H7 (cell line): ENCODE measurements at regions not wholly inside any gene's neighbourhood (a gene's known extent, or its start where the extent isn't known, plus 50 kb on each side); places are given as distances from the start of the nearest gene placed in this dataset.
"Not testable (repeated sequence)": the region's sequence is repeated elsewhere in the genome, so short reads cannot be mapped to it uniquely, and the experiment has no call there.

ENCODE experiments used
- DNase-seq: peaks from one replicate; pipeline ENCODE4 v3.0.0; 2012
- H3K27me3 ChIP-seq: 2 replicates; pipeline ENCODE4 v1.6.0; 2011; ENCODE audit warnings: mild to moderate bottlenecking, low read length; ENCODE audit not compliant: control insufficient read depth, insufficient read depth
- H3K36me3 ChIP-seq: replicated peaks from 2 replicates; pipeline ENCODE4 v1.5.1; 2011; ENCODE audit warnings: low read length; ENCODE audit not compliant: control insufficient read depth, insufficient read depth
- H3K4me3 ChIP-seq: 2 replicates; pipeline ENCODE4 v1.5.1; 2011; ENCODE audit warnings: low read depth, mild to moderate bottlenecking, control low read depth, low read length, moderate library complexity; ENCODE audit not compliant: insufficient read depth

DNA sequence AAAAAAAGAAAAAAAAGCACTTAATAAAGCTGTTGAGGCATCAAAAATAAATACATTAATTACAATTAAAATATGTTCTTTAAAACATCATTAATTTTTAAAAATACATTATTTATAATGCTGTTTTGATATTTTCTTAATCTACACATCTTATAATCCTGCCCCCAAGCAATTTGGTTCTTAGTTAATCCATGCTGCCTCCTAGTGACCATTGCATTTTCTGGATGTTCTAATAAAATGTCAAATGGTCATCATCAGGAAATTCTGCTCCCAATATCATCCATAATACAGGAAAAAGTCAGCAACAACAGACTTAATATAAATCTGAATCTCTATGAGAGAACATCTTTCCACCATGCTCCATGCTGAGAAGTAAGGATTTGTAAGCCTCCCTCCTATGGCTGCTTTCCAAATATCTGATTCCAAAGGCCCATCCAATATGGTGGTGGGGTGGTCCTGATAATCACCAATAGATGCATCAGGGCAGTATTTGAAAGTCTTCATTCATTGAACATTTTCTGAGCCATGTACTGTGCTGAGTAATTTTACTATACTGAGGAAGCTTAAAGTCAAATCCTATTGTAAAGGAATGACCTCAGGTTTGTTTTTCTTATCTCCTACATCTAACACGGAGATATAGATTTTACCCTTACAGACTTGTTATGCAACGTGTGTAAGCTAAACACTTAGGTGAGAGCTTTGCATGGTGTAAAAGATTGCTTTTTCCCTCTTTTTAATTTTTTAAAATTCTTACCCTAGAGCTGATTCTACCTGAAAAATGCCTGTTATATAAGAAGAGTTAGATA, 124.7 kb upstream of the BMAL1 start:
- no peaks in the 10 kb centered on the region for H3K27me3 ChIP-seq
- DNase-seq, result no peak
- no peaks in the 10 kb centered on the region for H3K36me3 ChIP-seq
- no peak overlapping the region for H3K4me3 ChIP-seq

DNA sequence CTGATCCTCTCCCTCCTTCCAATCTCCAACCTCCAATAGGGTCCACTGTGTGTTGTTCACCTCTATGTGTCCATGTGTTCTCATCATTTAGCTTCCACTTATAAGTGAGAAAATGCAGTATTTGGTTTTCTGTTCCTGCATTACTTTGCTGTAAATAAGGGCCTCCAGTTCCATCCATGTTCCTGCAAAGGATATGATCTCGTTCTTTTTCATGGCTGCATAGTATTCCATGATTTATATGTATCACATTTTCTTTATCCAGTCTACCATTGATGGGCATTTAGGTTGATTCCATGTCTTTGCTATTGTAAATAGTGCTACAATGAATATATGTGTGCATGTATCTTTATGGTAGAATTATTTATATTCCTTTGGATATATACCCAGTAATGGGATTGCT, 123.2 kb upstream of the BMAL1 start:
- not testable (repeated sequence) for H3K27me3 ChIP-seq, H3K36me3 ChIP-seq, DNase-seq, H3K4me3 ChIP-seq

- H3K36me3 ChIP-seq, result no peaks in the 10 kb centered on the region
- H3K27me3 ChIP-seq, result no peaks in the 10 kb centered on the region
- DNase-seq, result no peak
- no peak overlapping the region for H3K4me3 ChIP-seq
These were observed 117.2 kb upstream of the BMAL1 start for GRCh38 chr11:13160346-13160745.

DNA sequence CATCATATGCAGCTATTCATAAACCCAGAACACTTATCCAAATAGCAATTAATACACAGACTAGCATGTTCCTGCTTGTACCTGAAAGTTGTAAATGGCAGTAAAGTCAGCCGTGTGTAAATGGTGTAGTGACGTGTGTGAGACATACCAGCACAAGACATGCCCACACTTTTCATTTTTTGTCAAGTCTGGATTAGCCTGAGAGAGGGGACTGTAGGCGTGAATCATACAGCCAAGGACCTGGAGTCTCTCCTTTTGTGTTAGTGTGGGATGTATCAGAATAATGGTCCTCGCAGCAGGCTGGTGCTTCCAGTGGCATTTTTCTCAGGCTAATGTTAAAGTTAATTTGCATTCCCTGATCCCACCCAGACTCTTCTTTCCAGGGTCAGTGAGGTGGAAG, 116.8 kb upstream of the BMAL1 start:
- H3K36me3 ChIP-seq, result no peaks in the 10 kb centered on the region
- no peaks in the 10 kb centered on the region for H3K27me3 ChIP-seq
- DNase-seq, result no peak
- H3K4me3 ChIP-seq, result no peak overlapping the region

DNA sequence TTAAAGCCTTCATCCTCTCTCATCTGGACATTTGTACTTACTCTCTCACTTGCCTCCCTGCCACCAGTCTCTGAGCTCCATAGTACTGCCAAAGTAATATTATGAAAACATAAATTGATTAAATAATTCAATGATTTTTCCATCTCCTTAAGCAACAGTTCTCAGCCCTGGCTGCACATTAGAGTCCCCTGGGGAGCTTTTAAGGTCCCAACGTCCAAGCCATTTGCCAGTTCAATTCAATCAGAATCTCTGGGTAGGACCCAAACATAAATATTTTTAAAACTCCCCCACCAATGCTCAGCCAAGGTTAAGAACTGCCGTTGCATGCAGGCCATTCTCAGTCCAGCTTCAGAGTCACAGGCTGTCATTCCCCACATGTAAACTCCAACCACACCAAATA, 114.4 kb upstream of the BMAL1 start:
- no peaks in the 10 kb centered on the region for H3K36me3 ChIP-seq
- H3K27me3 ChIP-seq, result no peaks in the 10 kb centered on the region
- no peak overlapping the region for H3K4me3 ChIP-seq
- DNase-seq, result no peak

DNA sequence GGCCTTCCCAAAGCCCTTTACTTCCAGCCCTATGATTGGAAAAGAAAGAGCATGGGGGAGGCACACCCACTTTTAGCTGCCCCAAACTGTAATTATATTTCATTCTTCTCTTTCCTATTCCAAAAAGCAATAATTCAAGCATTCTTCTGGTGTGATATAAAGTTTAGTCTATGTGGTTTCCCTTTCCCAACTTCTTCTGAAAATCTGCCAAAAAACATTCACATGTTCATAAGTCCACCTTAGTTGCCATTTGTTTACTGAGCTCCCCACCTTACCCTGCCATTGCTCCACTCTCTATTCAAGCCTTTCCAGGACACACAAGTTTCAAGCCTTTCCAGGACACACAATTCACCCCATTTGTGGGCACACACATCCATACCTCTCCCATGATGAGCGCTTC, 111.6 kb upstream of the BMAL1 start:
- Histone ChIP-seq H3K36me3 (no peaks in the 10 kb centered on the region), H3K4me3 (no peak overlapping the region), H3K27me3 (no peaks in the 10 kb centered on the region)
- DNase-seq, result no peak

GRCh38 chr11:13168271-13168670, 109.3 kb upstream of the BMAL1 start:
- no peaks in the 10 kb centered on the region for H3K27me3 ChIP-seq
- no peaks in the 10 kb centered on the region for H3K36me3 ChIP-seq
- H3K4me3 ChIP-seq, result no peak overlapping the region
- DNase-seq, result no peak

GRCh38 chr11:13169709-13170108, 107.9 kb upstream of the BMAL1 start:
- no peak overlapping the region for H3K4me3 ChIP-seq
- H3K27me3 ChIP-seq, result no peaks in the 10 kb centered on the region
- no peaks in the 10 kb centered on the region for H3K36me3 ChIP-seq
- DNase-seq, result no peak

DNA sequence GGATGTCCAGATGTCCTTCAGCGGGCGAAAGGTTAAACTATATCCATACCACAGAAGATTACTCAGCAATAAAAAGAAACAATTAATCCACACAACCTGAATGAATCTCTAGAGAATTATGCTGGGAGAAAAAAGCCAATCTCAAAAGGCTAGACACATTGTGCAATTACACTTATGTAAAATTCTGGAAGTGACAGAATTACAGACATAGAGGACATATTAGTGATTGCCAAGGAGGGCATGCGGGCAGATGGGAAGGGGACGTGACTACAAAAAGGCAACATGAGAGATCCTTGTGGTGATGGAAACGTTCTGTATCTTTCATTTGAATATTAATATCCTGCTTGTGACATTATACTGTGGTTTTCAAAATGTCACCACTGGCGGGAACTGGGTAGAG, 103.5 kb upstream of the BMAL1 start:
- Histone ChIP-seq H3K36me3 (no peaks in the 10 kb centered on the region), H3K27me3 (no peaks in the 10 kb centered on the region), H3K4me3 (no peak overlapping the region)
- DNase-seq, result no peak

GRCh38 chr11:13183094-13183825, 94.3 kb upstream of the BMAL1 start:
- Histone ChIP-seq H3K27me3 (no peaks in the 10 kb centered on the region), H3K4me3 (no peak overlapping the region), H3K36me3 (no peaks in the 10 kb centered on the region)
- no peak for DNase-seq

DNA sequence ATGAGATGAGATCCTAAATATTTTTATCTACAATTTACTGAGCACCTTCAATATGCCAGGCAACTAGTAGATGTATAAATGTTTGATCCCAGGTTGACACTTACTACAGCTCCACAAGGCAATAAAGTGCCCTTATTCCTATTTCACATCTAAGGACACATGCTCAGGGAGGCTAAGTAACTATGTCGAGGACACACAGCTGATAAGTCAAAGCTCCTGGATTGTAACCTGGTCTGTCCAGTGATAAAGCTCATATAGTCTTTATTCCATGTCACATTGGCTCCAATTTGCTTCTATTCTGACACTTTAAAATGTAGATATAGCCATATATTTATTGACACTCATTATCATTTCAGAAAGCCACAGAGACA, 93.8 kb upstream of the BMAL1 start:
- Histone ChIP-seq H3K4me3 (no peak overlapping the region), H3K36me3 (no peaks in the 10 kb centered on the region), H3K27me3 (no peaks in the 10 kb centered on the region)
- DNase-seq, result no peak

- H3K36me3 ChIP-seq, result no peaks in the 10 kb centered on the region
- DNase-seq, result no peak
- H3K27me3 ChIP-seq, result no peaks in the 10 kb centered on the region
- H3K4me3 ChIP-seq, result no peak overlapping the region
These were observed 93.2 kb upstream of the BMAL1 start for GRCh38 chr11:13184295-13184794.

DNA sequence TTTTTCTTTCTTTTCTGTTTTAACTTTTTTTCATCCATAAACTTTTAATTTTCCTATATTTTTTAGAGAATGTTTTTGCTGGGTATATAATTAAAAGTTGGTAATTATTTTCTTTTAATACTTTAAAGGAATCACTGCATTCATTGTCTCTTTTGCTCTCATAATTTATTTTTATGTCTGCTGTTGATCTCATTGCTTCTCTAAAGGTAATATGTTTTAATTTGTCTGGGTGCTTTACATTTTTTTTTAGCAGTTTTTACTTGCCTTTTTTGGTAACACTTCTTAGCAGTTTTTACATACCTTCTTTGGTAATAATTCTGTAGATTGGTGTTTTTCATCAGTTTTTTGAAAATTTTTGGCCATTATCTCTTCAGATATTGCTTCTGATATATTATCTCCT, 89.4 kb upstream of the BMAL1 start:
- Histone ChIP-seq H3K4me3 (no peak overlapping the region), H3K27me3 (no peaks in the 10 kb centered on the region), H3K36me3 (no peaks in the 10 kb centered on the region)
- DNase-seq, result no peak

DNA sequence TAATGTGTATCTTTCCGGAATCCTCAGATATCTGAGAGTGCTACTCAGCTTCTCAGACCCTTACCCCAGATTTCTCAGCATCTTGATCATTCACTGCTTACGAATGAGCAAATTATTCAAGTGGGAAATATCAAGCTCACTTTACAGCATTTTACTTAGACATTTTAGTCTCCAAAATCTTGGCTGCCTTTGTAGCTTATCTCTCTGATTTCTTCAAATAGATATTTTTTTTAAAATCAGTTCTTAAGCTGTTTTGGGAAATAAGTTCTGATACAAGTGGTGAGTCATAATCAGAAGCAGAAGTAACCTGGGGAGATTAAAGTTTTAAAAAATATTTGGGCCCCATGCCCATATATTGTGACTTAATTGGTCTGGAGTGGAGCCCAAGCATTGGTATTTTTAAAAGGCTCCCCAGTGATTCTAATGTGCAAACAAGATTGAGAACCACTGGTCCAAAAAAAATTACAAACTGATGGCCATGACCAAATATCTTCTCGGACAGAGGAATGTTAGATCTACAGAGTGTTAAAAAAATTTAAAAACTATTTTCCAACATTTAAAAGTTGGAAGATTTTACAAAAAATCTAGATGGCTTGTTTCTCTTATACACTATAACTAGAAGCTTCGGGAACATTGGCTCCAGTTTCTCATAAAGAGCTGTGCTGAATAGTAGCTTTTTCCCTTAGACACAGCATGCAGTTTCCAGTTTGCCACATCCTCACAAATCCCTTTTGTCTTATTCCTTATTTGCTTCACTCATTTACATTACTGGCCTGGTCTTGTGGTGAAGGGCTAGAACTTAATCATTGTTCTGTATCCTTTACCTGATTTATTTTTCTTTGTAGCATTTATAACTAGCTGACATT, 87.8 kb upstream of the BMAL1 start:
- Histone ChIP-seq H3K36me3 (no peaks in the 10 kb centered on the region), H3K27me3 (no peaks in the 10 kb centered on the region), H3K4me3 (no peak overlapping the region)
- DNase-seq, result no peak
